ENCODE measurements at regions not wholly inside any gene's neighbourhood (a gene's known extent, or its start where the extent isn't known, plus 50 kb on each side); places are given as distances from the start of the nearest gene placed in this dataset.

DNA sequence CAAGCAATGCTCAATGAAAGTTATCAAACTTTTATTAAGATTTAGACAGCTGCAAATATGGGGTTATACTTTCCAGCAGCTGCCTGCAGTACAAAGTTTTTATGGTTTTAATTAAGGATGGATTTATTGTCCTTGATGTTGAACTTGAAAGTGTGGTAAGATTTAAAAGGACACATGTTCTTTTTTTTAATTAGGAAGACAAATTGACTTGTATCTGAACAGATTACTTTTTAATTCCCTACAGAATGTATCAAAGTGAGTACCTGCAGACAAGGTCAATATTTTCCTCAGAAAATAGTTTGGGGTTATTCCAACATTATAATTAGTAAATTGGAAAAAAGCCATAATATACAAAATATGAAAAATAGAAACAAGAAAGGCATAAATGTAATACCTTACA, 218.2 kb upstream of the NEIL3 start:
- TF ChIP-seq, protein P1, sequence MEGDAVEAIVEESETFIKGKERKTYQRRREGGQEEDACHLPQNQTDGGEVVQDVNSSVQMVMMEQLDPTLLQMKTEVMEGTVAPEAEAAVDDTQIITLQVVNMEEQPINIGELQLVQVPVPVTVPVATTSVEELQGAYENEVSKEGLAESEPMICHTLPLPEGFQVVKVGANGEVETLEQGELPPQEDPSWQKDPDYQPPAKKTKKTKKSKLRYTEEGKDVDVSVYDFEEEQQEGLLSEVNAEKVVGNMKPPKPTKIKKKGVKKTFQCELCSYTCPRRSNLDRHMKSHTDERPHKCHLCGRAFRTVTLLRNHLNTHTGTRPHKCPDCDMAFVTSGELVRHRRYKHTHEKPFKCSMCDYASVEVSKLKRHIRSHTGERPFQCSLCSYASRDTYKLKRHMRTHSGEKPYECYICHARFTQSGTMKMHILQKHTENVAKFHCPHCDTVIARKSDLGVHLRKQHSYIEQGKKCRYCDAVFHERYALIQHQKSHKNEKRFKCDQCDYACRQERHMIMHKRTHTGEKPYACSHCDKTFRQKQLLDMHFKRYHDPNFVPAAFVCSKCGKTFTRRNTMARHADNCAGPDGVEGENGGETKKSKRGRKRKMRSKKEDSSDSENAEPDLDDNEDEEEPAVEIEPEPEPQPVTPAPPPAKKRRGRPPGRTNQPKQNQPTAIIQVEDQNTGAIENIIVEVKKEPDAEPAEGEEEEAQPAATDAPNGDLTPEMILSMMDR (IDR thresholded peaks at IDR 0.05; ENCODE audit: poor library complexity), result no peak
- TF ChIP-seq EZH2phosphoT487 (IDR thresholded peaks at IDR 0.05; ENCODE audit: low read depth, severe bottlenecking, unreplicated experiment) (no peak), EZH2 (IDR thresholded peaks at IDR 0.05; ENCODE audit: borderline replicate concordance) (no peak)

All from hepatocyte (in vitro differentiated cells).